Breast epithelium (tissue), 4 donors: ENCODE measurements at regions not wholly inside any gene's neighbourhood (a gene's known extent, or its start where the extent isn't known, plus 50 kb on each side); places are given as distances from the start of the nearest gene placed in this dataset.

Experiments
- DNase-seq, 2 donors: peaks; one replicate each; pipeline ENCODE4 v3.0.0-alpha.2; 2019; ENCODE audit warnings: low spot score in 2 of 2
- H3K27ac ChIP-seq, 2 donors: fragments of 200-600 bp; sonication (generic) in 1 of 2; one replicate each; pipeline ENCODE4 v1.5.1; 2016 to 2019; ENCODE audit warnings: mild to moderate bottlenecking in 1 of 2
- H3K27me3 ChIP-seq, 2 donors: fragments of 200-600 bp; sonication (generic) in 1 of 2; one replicate each; pipeline versions ENCODE4 v1.5.1 to v1.6.0; 2017 to 2019; ENCODE audit warnings: control low read depth in 1 of 2, mild to moderate bottlenecking in 1 of 2
- H3K36me3 ChIP-seq: fragments of 200-600 bp; one replicate; pipeline ENCODE4 v1.5.1; 2019
- H3K4me1 ChIP-seq, 2 donors: fragments of 200-600 bp; sonication (generic); one replicate each; pipeline ENCODE4 v1.5.1; 2016 to 2019; ENCODE audit warnings: control low read depth in 1 of 2
- H3K4me3 ChIP-seq, 3 donors: fragments of 200-600 bp; sonication (generic); 1 replicate in 2 of 3; 2 replicates in 1 of 3; pipeline ENCODE4 v1.5.1; 2016 to 2019; ENCODE audit warnings: mild to moderate bottlenecking in 3 of 3, moderate library complexity in 2 of 3
- H3K9me3 ChIP-seq, 2 donors: fragments of 200-600 bp; sonication (generic) in 1 of 2; one replicate each; pipeline ENCODE4 v1.5.1; 2016 to 2019; ENCODE audit warnings: control low read depth in 1 of 2
- POLR2A ChIP-seq: fragments of 450-650 bp; IDR thresholded peaks from one replicate; pipeline ENCODE4 v1.6.1; 2016; ENCODE audit warnings: antibody characterized with exemption, mild to moderate bottlenecking, moderate library complexity
- POLR2AphosphoS5 ChIP-seq, 3 donors: sonication (generic); formaldehyde crosslinking; IDR thresholded peaks; one replicate each; pipeline ENCODE4 v1.6.1; 2017; ENCODE audit warnings: antibody characterized with exemption in 3 of 3
- intact Hi-C: fragments of 100-400 bp; cut with DNase I; formaldehyde crosslinking; loops from one replicate; pipeline ENCODE4 v1.15.1; 2023; ENCODE audit warnings: low total_unique reads
- TF ChIP-seq, protein P1 (sequence below), 3 donors: fragments of 450-650 bp; IDR thresholded peaks; one replicate each; pipeline ENCODE4 v1.5.1; 2016 to 2017; ENCODE audit warnings: antibody characterized with exemption in 3 of 3, mild to moderate bottlenecking in 3 of 3, moderate library complexity in 3 of 3

DNA sequence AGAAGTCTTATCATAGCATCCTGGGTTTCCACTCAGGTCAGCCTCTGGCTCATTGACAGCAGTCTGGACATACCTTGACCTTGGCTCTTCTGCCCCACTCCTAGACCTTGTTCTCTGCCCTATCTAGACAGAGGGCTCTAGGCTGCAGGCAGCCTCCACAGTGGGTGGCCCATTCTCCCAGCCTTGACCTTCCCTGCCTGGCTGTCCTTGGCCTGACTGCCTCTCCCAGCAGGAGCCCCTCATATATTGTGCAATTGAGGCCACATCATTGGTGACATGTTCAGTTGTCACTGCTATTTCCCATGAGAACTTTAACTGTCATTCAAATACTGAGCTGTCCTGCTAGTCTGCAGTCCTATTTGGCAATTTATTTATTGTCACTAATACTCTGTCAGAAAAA lies 503.4 kb downstream of the PLXNA4 start:
- DNase-seq: no peak
- Histone ChIP-seq H3K4me1 (no peaks in the 10 kb centered on the region), H3K4me3 (no peak overlapping the region), H3K27ac (no peak overlapping the region), H3K36me3 (no peaks in the 10 kb centered on the region), H3K27me3 (no peaks in the 10 kb centered on the region), H3K9me3 (no peaks in the 10 kb centered on the region)
- intact Hi-C loops: no loop called here
- TF ChIP-seq, protein P1, sequence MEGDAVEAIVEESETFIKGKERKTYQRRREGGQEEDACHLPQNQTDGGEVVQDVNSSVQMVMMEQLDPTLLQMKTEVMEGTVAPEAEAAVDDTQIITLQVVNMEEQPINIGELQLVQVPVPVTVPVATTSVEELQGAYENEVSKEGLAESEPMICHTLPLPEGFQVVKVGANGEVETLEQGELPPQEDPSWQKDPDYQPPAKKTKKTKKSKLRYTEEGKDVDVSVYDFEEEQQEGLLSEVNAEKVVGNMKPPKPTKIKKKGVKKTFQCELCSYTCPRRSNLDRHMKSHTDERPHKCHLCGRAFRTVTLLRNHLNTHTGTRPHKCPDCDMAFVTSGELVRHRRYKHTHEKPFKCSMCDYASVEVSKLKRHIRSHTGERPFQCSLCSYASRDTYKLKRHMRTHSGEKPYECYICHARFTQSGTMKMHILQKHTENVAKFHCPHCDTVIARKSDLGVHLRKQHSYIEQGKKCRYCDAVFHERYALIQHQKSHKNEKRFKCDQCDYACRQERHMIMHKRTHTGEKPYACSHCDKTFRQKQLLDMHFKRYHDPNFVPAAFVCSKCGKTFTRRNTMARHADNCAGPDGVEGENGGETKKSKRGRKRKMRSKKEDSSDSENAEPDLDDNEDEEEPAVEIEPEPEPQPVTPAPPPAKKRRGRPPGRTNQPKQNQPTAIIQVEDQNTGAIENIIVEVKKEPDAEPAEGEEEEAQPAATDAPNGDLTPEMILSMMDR (IDR thresholded peaks at IDR 0.05): no peak
- no peak for TF ChIP-seq POLR2A
- TF ChIP-seq POLR2AphosphoS5 (IDR thresholded peaks at IDR 0.05): no peak

DNA sequence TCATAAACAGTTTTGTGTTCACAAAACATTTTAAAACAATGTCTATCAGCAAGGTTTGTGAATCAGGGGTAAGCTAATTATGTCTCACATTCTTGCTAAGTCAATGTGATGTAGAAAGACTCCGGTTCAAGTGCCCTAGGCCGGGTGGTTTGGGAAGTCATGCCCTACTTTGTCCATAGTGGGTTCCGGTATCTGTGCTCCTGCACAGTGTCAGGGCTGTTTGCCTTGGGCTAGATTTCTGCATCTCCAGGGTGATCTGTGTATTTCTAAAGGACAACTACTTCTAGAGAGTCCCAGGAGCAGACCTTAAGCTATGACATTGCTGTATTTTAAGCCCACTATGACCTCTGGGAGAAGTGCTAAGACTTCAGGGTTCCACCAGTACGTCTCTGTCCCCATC lies 504.1 kb downstream of the PLXNA4 start:
- Histone ChIP-seq H3K4me1 (no peaks in the 10 kb centered on the region), H3K36me3 (no peaks in the 10 kb centered on the region), H3K9me3 (no peaks in the 10 kb centered on the region), H3K4me3 (no peak overlapping the region), H3K27me3 (no peaks in the 10 kb centered on the region), H3K27ac (no peak overlapping the region)
- intact Hi-C loops: no loop called here
- no peak for TF ChIP-seq POLR2A
- TF ChIP-seq, protein P1 (IDR thresholded peaks at IDR 0.05): no peak
- DNase-seq: no peak

DNA sequence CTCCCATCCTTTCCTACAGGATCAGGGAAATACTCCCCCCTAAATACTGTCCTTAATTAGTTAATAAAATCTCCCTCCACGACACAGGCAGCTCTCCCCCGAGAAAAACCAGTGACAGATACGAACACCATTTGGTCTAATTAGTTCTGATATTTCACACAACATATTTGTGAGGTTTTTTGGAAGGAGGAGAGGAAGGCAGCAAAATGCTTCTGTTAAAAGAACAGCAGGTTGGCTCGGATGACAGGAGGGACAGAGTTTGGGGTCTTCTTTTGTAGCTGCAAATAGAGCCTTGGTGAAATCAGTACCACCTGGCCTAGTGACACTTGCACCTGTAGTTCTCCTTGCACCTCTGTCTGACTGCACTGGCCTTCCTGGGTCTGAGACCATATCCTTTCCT lies 507.0 kb downstream of the PLXNA4 start:
- intact Hi-C loops: no loop called here
- no peak for DNase-seq
- no peaks in the 10 kb centered on the region for H3K27me3 ChIP-seq
- no peak overlapping the region for H3K27ac ChIP-seq
- H3K9me3 ChIP-seq: no peaks in the 10 kb centered on the region
- TF ChIP-seq POLR2A (no peak), POLR2AphosphoS5 (IDR thresholded peaks at IDR 0.05) (no peak)
- TF ChIP-seq, protein P1 (IDR thresholded peaks at IDR 0.05): no peak
- no peak overlapping the region for H3K4me3 ChIP-seq
- H3K36me3 ChIP-seq: no peaks in the 10 kb centered on the region
- no peaks in the 10 kb centered on the region for H3K4me1 ChIP-seq

DNA sequence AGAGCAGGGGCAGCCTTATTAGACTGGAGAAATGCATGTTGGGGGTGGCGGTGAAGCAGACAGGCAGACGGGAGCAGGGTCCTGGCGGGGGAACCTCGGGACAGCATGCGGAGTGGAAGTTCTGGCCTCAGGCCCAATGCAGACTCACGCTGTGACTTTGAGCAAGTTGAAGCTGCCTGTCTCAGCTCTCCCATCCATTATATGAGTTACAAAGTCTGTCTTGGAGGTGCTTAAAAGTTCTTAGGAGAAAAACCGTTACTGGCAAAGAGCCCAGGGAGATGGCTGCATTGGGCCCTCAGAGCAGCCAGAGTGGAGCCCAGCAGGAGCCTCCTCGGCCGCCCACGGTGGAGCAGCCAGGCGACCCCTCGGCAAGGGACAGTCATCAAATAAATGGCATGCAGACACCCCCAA lies 509.5 kb downstream of the PLXNA4 start:
- Histone ChIP-seq H3K36me3 (no peaks in the 10 kb centered on the region), H3K4me1 (no peaks in the 10 kb centered on the region), H3K27me3 (no peaks in the 10 kb centered on the region), H3K4me3 (no peak overlapping the region), H3K9me3 (no peaks in the 10 kb centered on the region), H3K27ac (no peak overlapping the region)
- intact Hi-C loops: no loop called here
- DNase-seq: no peak
- TF ChIP-seq POLR2A: no peak
- TF ChIP-seq POLR2AphosphoS5 (IDR thresholded peaks at IDR 0.05): no peak
- TF ChIP-seq, protein P1 (IDR thresholded peaks at IDR 0.05): no peak

DNA sequence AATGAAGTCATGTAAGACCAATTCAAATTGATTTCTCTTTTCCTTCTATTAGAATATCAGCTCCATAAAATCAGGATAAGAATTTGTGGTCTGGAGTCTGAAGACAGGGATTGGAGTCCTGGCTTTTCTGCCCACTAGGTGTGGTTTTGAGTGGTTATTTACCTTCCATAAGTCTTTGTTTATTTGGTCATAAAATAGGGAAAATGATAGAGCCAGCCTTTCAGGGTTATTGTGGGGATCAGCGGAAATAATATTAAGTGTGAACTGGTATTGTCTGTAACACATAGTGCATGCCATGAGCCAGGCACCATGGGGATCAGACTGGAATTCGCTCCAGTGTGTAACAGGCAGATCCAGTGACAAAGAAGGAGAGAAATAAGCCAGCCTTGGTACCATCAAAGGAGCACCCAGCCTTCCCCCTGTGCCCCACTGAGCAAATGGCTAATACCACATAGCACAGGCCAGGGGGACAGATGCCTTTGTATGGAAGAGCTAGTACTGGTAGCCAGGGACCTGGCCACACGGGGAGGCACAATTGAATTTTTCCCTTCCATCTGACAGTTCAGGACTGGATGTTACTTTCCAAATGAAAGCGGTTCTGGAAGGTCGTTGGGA lies 509.7 kb upstream of the PODXL start:
- H3K36me3 ChIP-seq: no peaks in the 10 kb centered on the region
- no peak for DNase-seq
- H3K27me3 ChIP-seq: no peaks in the 10 kb centered on the region
- no peak overlapping the region for H3K27ac ChIP-seq
- H3K4me3 ChIP-seq: no peak overlapping the region
- TF ChIP-seq POLR2AphosphoS5 (IDR thresholded peaks at IDR 0.05): no peak
- TF ChIP-seq, protein P1 (IDR thresholded peaks at IDR 0.05): no peak
- no peak for TF ChIP-seq POLR2A
- H3K9me3 ChIP-seq: no peaks in the 10 kb centered on the region
- H3K4me1 ChIP-seq: no peaks in the 10 kb centered on the region
- intact Hi-C loops: no loop called here
